Skeletal muscle tissue (tissue), 3 donors: ENCODE measurements at regions not wholly inside any gene's neighbourhood (a gene's known extent, or its start where the extent isn't known, plus 50 kb on each side); places are given as distances from the start of the nearest gene placed in this dataset.

Experiments used
- H3K27ac ChIP-seq: one replicate; pipeline ENCODE4 v1.7.0; 2013; ENCODE audit warnings: mild to moderate bottlenecking, low read depth, low read length, inconsistent platforms
- H3K27me3 ChIP-seq, 3 donors: one replicate each; pipeline ENCODE4 v1.7.0; 2013; ENCODE audit warnings: low read length in 3 of 3; ENCODE audit not compliant: control insufficient read depth in 3 of 3, insufficient read depth in 3 of 3
- H3K36me3 ChIP-seq, 3 donors: one replicate each; pipeline ENCODE4 v1.7.0; 2013; ENCODE audit warnings: low read length in 3 of 3; ENCODE audit not compliant: control insufficient read depth in 3 of 3, insufficient read depth in 3 of 3
- H3K4me1 ChIP-seq, 3 donors: one replicate each; pipeline ENCODE4 v1.7.0; 2013; ENCODE audit warnings: low read length in 3 of 3, mild to moderate bottlenecking in 3 of 3; ENCODE audit not compliant: control insufficient read depth in 3 of 3, insufficient read depth in 3 of 3
- H3K4me3 ChIP-seq, 3 donors: one replicate each; pipeline ENCODE4 v1.7.0; 2013; ENCODE audit warnings: low read length in 3 of 3
- H3K9ac ChIP-seq, 3 donors: one replicate each; pipeline ENCODE4 v1.7.0; 2013; ENCODE audit warnings: low read length in 3 of 3, mild to moderate bottlenecking in 3 of 3, moderate library complexity in 2 of 3, low read depth in 1 of 3
- H3K9me3 ChIP-seq, 3 donors: one replicate each; pipeline ENCODE4 v1.7.0; 2013; ENCODE audit warnings: low read length in 3 of 3; ENCODE audit not compliant: control insufficient read depth in 3 of 3
- donor health status: Osteomylitis.

DNA sequence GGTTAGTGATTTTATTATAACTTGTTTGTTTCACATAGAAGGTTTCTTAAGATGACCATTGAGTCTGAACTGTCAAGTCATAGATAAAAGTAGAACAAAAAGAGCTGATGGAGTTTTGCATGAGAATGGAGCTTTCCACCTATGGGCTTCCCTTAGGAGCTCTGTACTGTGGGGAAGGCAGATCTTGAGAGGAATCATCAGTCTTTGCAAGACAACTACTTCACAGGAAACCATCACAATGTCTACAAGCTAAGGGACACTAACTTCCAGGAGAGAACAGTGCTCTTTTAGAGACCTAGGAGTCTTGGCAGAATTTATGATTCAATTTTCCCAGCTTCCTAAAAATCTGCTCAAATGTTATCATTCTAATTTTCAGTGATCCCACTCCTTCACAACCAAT, 78.2 kb downstream of the FBXO5 start:
- Histone ChIP-seq H3K9ac (no peak overlapping the region), H3K4me3 (no peak overlapping the region), H3K9me3 (no peaks in the 10 kb centered on the region), H3K27me3 (no peaks in the 10 kb centered on the region), H3K4me1 (no peaks in the 10 kb centered on the region), H3K27ac (no peak overlapping the region), H3K36me3 (no peaks in the 10 kb centered on the region)

DNA sequence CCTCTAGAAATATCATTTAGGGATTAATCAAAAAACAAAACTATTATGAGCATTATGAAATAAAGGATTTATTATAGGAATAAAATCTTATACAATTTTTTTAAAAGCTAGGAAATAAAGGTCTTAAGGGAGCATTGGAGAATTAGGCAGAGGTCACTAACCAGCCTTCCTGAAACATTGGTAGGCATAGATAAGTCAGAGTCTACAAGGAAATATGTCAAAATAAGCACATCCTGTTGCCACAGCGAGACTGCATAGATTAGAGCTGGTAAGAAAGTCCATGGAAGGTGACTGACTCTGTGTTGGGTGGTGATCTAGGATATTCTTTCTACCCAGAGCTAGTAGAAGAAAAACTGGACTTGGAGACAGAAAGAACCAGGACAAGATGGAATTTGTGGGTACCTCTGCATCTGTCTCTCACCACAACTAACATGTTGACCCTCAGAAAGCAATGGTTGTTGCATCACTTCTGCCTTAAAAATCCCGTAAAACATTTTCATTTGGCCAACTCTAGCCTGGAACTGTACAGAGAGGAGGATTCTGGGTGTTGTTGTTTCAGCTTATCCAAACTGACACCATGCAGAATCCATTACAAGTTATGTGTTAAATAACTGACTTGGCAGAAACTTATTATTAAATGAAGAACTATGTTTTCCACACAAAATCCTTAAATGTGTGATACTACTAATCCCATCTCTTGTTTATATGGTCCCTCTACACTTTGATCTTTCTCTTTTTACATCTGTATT, 77.1 kb downstream of the FBXO5 start:
- H3K36me3 ChIP-seq, result no peaks in the 10 kb centered on the region
- no peaks in the 10 kb centered on the region for H3K9me3 ChIP-seq
- no peak overlapping the region for H3K9ac ChIP-seq
- no peaks in the 10 kb centered on the region for H3K27me3 ChIP-seq
- H3K4me1 ChIP-seq, result no peaks in the 10 kb centered on the region
- H3K4me3 ChIP-seq, result no peak overlapping the region
- no peak overlapping the region for H3K27ac ChIP-seq

DNA sequence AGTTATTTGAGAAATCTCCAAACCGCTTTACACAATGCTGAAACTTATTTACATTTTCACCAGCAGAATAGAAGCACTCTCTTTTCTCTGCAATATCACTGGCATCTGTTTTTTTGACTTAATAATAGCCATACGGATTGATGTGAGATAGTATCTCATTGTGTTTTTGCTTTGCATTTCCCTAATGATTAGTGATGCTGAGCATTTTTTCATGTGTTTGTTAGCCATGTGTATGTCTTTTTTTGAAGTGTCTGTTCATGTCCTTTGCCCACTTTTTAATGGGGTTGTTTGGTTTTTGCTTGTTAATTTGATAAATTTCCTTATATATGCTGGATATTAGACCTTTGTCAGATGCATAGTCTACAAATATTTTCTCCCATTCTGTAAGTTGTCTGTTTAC, 73.6 kb downstream of the FBXO5 start:
- Histone ChIP-seq H3K9me3 (peaks cover 0 to 5% (median 0%) of the 10 kb centered on the region in 3 donors), H3K27me3 (no peaks in the 10 kb centered on the region), H3K4me3 (no peak overlapping the region)

DNA sequence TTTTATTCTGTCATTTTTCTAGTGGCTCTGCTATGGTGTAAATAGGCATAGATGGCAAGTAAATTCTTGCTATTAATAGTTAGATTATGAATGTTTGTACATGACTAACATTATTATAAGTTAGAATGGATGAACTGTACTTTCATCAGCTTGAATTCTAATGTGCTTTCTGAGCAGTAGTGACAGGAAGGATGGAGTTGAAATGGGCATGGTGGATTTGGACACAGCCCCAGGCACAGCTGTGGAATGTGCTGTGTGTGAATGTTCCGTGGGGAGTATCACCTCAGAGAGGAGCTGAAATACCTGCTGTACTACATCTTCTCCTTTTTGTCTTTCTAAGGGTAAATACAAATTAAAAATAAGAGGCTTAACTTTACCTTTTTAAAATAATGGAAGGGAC, 66.8 kb downstream of the FBXO5 start:
- peaks cover 0 to 5% (median 0%) of the 10 kb centered on the region in 3 donors for H3K9me3 ChIP-seq
- no peaks in the 10 kb centered on the region for H3K4me1 ChIP-seq
- no peaks in the 10 kb centered on the region for H3K36me3 ChIP-seq
- no peaks in the 10 kb centered on the region for H3K27me3 ChIP-seq
- no peak overlapping the region for H3K4me3 ChIP-seq
- H3K27ac ChIP-seq, result no peak overlapping the region
- no peak overlapping the region for H3K9ac ChIP-seq

More for the DNA sequence above, 73.6 kb downstream of the FBXO5 start:
- H3K9ac ChIP-seq, result no peak overlapping the region
- H3K36me3 ChIP-seq, result no peaks in the 10 kb centered on the region
- H3K4me1 ChIP-seq, result no peaks in the 10 kb centered on the region
- no peak overlapping the region for H3K27ac ChIP-seq

DNA sequence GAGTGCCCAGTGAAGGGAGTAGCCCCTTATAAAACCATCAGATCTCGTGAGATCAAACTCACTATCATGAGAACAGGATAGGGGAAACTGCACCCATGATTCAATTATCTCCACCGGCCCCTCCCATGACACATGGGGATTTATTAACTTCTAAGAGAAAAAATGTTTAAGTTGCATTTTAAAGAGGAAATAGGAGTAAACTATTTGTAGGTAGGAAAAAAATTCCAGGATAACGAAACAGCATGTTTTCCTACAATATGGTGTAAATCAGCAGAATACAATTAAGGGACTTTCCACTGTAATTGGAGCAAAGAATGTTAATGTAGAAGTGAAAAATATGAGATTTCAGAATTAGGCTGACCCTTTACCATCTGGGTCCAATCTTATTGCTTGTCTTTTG, 63.9 kb downstream of the FBXO5 start:
- Histone ChIP-seq H3K9me3 (no peaks in the 10 kb centered on the region), H3K27me3 (no peaks in the 10 kb centered on the region), H3K4me3 (no peak overlapping the region), H3K9ac (no peak overlapping the region), H3K4me1 (peaks cover 0 to 7% (median 0%) of the 10 kb centered on the region in 3 donors), H3K27ac (no peak overlapping the region), H3K36me3 (no peaks in the 10 kb centered on the region)

DNA sequence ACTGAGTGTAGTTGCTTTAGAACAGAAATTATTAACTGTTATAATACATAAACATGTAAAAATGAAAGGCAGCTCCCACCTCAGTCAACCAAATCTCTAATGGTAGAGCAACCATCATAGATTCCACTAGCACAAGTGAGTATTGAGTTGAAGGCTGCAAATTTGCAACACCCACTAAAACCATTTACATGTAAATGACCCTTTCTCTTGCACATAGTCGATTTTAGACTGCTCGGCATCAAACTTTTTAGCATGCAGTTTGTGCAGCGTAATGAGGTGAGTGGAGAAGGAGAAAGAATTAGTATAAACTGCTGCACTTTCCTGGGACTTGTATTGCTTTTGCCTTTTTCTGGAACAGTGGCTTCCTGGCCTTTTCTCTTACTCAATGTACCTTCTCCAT, 62.8 kb downstream of the FBXO5 start:
- no peak overlapping the region for H3K9ac ChIP-seq
- no peak overlapping the region for H3K27ac ChIP-seq
- no peak overlapping the region for H3K4me3 ChIP-seq
- H3K4me1 ChIP-seq, result peaks cover 0 to 7% (median 0%) of the 10 kb centered on the region in 3 donors
- no peaks in the 10 kb centered on the region for H3K9me3 ChIP-seq
- no peaks in the 10 kb centered on the region for H3K27me3 ChIP-seq
- no peaks in the 10 kb centered on the region for H3K36me3 ChIP-seq
